ENCODE measurements at regions not wholly inside any gene's neighbourhood (a gene's known extent, or its start where the extent isn't known, plus 50 kb on each side); places are given as distances from the start of the nearest gene placed in this dataset.

- TF ChIP-seq EZH2 (IDR thresholded peaks at IDR 0.05; ENCODE audit: borderline replicate concordance) (no peak), CTCF (IDR thresholded peaks at IDR 0.05; ENCODE audit: poor library complexity) (no peak), EZH2phosphoT487 (IDR thresholded peaks at IDR 0.05; ENCODE audit: low read depth, severe bottlenecking, unreplicated experiment) (no peak)
These were observed 52.9 kb upstream of the TAF8 start for GRCh38 chr6:41997456-41997855.

Data from hepatocyte (in vitro differentiated cells).